ENCODE measurements at regions not wholly inside any gene's neighbourhood (a gene's known extent, or its start where the extent isn't known, plus 50 kb on each side); places are given as distances from the start of the nearest gene placed in this dataset.

DNA sequence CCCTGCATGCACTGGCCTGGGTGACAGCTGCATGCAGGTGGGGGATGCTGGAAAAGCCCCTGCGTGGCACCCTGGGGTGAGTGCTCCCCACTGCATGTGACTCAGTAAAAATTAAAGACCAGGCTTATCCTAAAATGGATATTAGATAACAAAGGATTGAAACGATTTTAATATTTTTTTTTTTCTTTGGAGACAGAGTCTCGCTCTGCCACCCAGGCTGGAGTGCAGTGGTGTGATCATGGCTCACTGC lies 334.9 kb downstream of the C16orf95 start:
- Histone ChIP-seq H3K4me1 (ENCODE audit: low read length) (no peaks in the 10 kb centered on the region), H3K36me3 (replicated peaks; ENCODE audit: insufficient read depth, low read length) (no peaks in the 10 kb centered on the region), H3K4me2 (ENCODE audit: low read depth, low read length) (no peak overlapping the region), H2AFZ (ENCODE audit: low read length) (no peak overlapping the region), H3K4me3 (ENCODE audit: low read length) (no peak overlapping the region), H3K79me2 (ENCODE audit: low read length) (no peaks in the 10 kb centered on the region), H3F3A (ENCODE audit: insufficient read depth, low read length) (no peaks in the 10 kb centered on the region), H3K9me2 (replicated peaks; ENCODE audit: insufficient read depth, low read length) (no peaks in the 10 kb centered on the region), H3K9me3 (replicated peaks; ENCODE audit: insufficient read depth, low read length) (no peaks in the 10 kb centered on the region), H3K9ac (ENCODE audit: low read length) (no peak overlapping the region), H3K27me3 (replicated peaks; ENCODE audit: insufficient read depth, low read length) (no peaks in the 10 kb centered on the region; the same call in 1 of the 2 replicates), H4K20me1 (ENCODE audit: insufficient read depth, low read length) (no peaks in the 10 kb centered on the region), H3K27ac (ENCODE audit: low read length) (no peak overlapping the region)
- TF ChIP-seq EZH2phosphoT487 (IDR thresholded peaks at IDR 0.05; ENCODE audit: low read length) = no peak
- no peak for DNase-seq

DNA sequence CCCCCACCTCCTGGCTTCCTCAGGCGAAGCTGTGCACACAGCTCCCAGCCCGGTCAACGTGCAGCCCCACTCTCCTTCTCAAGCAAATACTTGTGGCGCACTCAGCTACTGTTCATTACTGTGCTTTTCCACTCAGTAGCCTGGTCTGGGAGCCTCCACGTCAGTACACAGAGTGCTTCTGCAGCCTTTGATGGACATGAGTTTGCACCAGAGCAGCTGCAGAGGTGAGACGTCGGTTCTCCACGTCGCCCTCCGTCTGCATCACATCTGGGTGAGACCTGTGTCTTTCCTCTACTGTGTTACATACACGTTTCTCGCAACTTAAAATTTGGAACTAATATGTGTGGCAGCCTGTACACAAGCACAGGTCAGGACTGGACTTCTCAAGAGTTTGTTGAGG lies 334.3 kb downstream of the C16orf95 start:
- Histone ChIP-seq H3K9me3 (replicated peaks; ENCODE audit: insufficient read depth, low read length) (no peaks in the 10 kb centered on the region), H3K4me2 (ENCODE audit: low read depth, low read length) (no peak overlapping the region), H3K27ac (ENCODE audit: low read length) (no peak overlapping the region), H3K4me1 (ENCODE audit: low read length) (no peaks in the 10 kb centered on the region), H2AFZ (ENCODE audit: low read length) (no peak overlapping the region), H3K9me2 (replicated peaks; ENCODE audit: insufficient read depth, low read length) (no peaks in the 10 kb centered on the region), H3K4me3 (ENCODE audit: low read length) (no peak overlapping the region), H3K27me3 (replicated peaks; ENCODE audit: insufficient read depth, low read length) (no peaks in the 10 kb centered on the region; the same call in 1 of the 2 replicates), H3K9ac (ENCODE audit: low read length) (no peak overlapping the region), H4K20me1 (ENCODE audit: insufficient read depth, low read length) (no peaks in the 10 kb centered on the region), H3F3A (ENCODE audit: insufficient read depth, low read length) (no peaks in the 10 kb centered on the region), H3K79me2 (ENCODE audit: low read length) (no peaks in the 10 kb centered on the region), H3K36me3 (replicated peaks; ENCODE audit: insufficient read depth, low read length) (no peaks in the 10 kb centered on the region)
- TF ChIP-seq, protein P1, sequence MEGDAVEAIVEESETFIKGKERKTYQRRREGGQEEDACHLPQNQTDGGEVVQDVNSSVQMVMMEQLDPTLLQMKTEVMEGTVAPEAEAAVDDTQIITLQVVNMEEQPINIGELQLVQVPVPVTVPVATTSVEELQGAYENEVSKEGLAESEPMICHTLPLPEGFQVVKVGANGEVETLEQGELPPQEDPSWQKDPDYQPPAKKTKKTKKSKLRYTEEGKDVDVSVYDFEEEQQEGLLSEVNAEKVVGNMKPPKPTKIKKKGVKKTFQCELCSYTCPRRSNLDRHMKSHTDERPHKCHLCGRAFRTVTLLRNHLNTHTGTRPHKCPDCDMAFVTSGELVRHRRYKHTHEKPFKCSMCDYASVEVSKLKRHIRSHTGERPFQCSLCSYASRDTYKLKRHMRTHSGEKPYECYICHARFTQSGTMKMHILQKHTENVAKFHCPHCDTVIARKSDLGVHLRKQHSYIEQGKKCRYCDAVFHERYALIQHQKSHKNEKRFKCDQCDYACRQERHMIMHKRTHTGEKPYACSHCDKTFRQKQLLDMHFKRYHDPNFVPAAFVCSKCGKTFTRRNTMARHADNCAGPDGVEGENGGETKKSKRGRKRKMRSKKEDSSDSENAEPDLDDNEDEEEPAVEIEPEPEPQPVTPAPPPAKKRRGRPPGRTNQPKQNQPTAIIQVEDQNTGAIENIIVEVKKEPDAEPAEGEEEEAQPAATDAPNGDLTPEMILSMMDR (IDR thresholded peaks at IDR 0.05; ENCODE audit: low read length) = no peak
- no peak for DNase-seq

DNA sequence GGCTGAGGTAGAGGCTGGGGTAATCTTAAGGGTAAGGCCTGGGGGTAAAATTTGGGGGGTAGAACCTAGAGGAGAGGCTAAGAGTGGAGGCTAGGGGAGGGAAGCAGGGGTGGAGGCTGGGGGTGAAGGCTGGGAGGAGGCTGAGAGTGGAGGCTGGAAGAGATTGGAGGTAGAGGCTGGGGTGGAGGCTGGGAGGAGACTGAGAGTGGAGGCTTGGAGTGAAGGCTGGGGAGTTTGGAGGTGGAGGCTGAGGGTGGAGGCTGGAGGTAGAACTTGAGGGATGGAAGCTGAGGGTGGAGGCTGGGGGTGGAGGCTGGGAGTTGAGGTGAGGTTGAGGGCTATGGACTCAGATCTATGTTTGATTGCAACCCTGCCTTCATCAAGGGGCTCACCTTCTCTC lies 333.6 kb downstream of the C16orf95 start:
- H3K4me1 ChIP-seq (ENCODE audit: low read length) = no peaks in the 10 kb centered on the region
- no peaks in the 10 kb centered on the region for H3K9me2 ChIP-seq (replicated peaks; ENCODE audit: insufficient read depth, low read length)
- no peaks in the 10 kb centered on the region for H3K79me2 ChIP-seq (ENCODE audit: low read length)
- no peaks in the 10 kb centered on the region; the same call in 1 of the 2 replicates for H3K27me3 ChIP-seq (replicated peaks; ENCODE audit: insufficient read depth, low read length)
- no peaks in the 10 kb centered on the region for H3K9me3 ChIP-seq (replicated peaks; ENCODE audit: insufficient read depth, low read length)
- DNase-seq = no peak
- no peak for TF ChIP-seq EZH2phosphoT487 (IDR thresholded peaks at IDR 0.05; ENCODE audit: low read length)
- no peak for TF ChIP-seq EZH2 (optimal IDR thresholded peaks at IDR 0.05; ENCODE audit: low read depth, low read length)
- TF ChIP-seq, protein P1 (IDR thresholded peaks at IDR 0.05; ENCODE audit: low read length) = no peak
- no peak overlapping the region for H3K27ac ChIP-seq (ENCODE audit: low read length)
- H2AFZ ChIP-seq (ENCODE audit: low read length) = no peak overlapping the region
- no peaks in the 10 kb centered on the region for H3K36me3 ChIP-seq (replicated peaks; ENCODE audit: insufficient read depth, low read length)
- H3F3A ChIP-seq (ENCODE audit: insufficient read depth, low read length) = no peaks in the 10 kb centered on the region
- no peak overlapping the region for H3K9ac ChIP-seq (ENCODE audit: low read length)
- H3K4me2 ChIP-seq (ENCODE audit: low read depth, low read length) = no peak overlapping the region
- no peaks in the 10 kb centered on the region for H4K20me1 ChIP-seq (ENCODE audit: insufficient read depth, low read length)
- H3K4me3 ChIP-seq (ENCODE audit: low read length) = no peak overlapping the region

- Histone ChIP-seq H3K9me2 (replicated peaks; ENCODE audit: insufficient read depth, low read length) (no peaks in the 10 kb centered on the region), H3K27ac (ENCODE audit: low read length) (no peak overlapping the region), H3K27me3 (replicated peaks; ENCODE audit: insufficient read depth, low read length) (peaks cover 5% of the 10 kb centered on the region; the same call in 1 of the 2 replicates), H3K9ac (ENCODE audit: low read length) (no peak overlapping the region), H2AFZ (ENCODE audit: low read length) (no peak overlapping the region), H3K4me3 (ENCODE audit: low read length) (no peak overlapping the region), H3K9me3 (replicated peaks; ENCODE audit: insufficient read depth, low read length) (no peaks in the 10 kb centered on the region), H3K4me1 (ENCODE audit: low read length) (no peaks in the 10 kb centered on the region), H3F3A (ENCODE audit: insufficient read depth, low read length) (no peaks in the 10 kb centered on the region), H3K36me3 (replicated peaks; ENCODE audit: insufficient read depth, low read length) (no peaks in the 10 kb centered on the region), H4K20me1 (ENCODE audit: insufficient read depth, low read length) (no peaks in the 10 kb centered on the region), H3K4me2 (ENCODE audit: low read depth, low read length) (no peak overlapping the region), H3K79me2 (ENCODE audit: low read length) (no peaks in the 10 kb centered on the region)
- no peak for DNase-seq
- TF ChIP-seq, protein P1 (IDR thresholded peaks at IDR 0.05; ENCODE audit: low read length) = no peak
- TF ChIP-seq EZH2 (optimal IDR thresholded peaks at IDR 0.05; ENCODE audit: low read depth, low read length) = no peak
- no peak for TF ChIP-seq EZH2phosphoT487 (IDR thresholded peaks at IDR 0.05; ENCODE audit: low read length)
These were observed 332.8 kb downstream of the C16orf95 start for GRCh38 chr16:86984343-86984742.
